PC-3 (cell line): ENCODE measurements at regions not wholly inside any gene's neighbourhood (a gene's known extent, or its start where the extent isn't known, plus 50 kb on each side); places are given as distances from the start of the nearest gene placed in this dataset.

Experiments used
- EZH2 ChIP-seq: fragments of 300-600 bp; sonication (generic); IDR thresholded peaks from one replicate; pipeline ENCODE4 v1.6.1; 2017; ENCODE audit warnings: antibody characterized with exemption, mild to moderate bottlenecking, low read length; ENCODE audit not compliant: unreplicated experiment
- EZH2phosphoT487 ChIP-seq: fragments of 300-600 bp; sonication (generic); IDR thresholded peaks from 2 replicates; pipeline ENCODE4 v1.6.1; 2018; ENCODE audit warnings: mild to moderate bottlenecking, antibody characterized with exemption, low read length, borderline replicate concordance
- TF ChIP-seq, protein P1 (sequence below): fragments of 300-600 bp; sonication (generic); conservative IDR thresholded peaks from 2 replicates; pipeline ENCODE4 v1.5.1; 2017; ENCODE audit warnings: antibody characterized with exemption, low read depth, mild to moderate bottlenecking, low read length

GRCh38 chr4:43423276-43423675 lies 530.8 kb downstream of the GRXCR1 start:
- TF ChIP-seq, protein P1, sequence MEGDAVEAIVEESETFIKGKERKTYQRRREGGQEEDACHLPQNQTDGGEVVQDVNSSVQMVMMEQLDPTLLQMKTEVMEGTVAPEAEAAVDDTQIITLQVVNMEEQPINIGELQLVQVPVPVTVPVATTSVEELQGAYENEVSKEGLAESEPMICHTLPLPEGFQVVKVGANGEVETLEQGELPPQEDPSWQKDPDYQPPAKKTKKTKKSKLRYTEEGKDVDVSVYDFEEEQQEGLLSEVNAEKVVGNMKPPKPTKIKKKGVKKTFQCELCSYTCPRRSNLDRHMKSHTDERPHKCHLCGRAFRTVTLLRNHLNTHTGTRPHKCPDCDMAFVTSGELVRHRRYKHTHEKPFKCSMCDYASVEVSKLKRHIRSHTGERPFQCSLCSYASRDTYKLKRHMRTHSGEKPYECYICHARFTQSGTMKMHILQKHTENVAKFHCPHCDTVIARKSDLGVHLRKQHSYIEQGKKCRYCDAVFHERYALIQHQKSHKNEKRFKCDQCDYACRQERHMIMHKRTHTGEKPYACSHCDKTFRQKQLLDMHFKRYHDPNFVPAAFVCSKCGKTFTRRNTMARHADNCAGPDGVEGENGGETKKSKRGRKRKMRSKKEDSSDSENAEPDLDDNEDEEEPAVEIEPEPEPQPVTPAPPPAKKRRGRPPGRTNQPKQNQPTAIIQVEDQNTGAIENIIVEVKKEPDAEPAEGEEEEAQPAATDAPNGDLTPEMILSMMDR: no peak
- TF ChIP-seq EZH2phosphoT487 (no peak), EZH2 (no peak)
